H9 (cell line): ENCODE measurements at regions not wholly inside any gene's neighbourhood (a gene's known extent, or its start where the extent isn't known, plus 50 kb on each side); places are given as distances from the start of the nearest gene placed in this dataset.

Source experiments
- DNase-seq: peaks from one replicate; pipeline ENCODE4 v3.0.0-alpha.2; 2017
- H2AFZ ChIP-seq: one replicate; pipeline ENCODE4 v1.6.1; 2013; ENCODE audit warnings: mild to moderate bottlenecking, low read length, control low read depth, moderate library complexity
- H2AK5ac ChIP-seq: 2 replicates; pipeline ENCODE4 v1.6.1; 2013; ENCODE audit warnings: low read length, control low read depth, mixed read lengths; ENCODE audit not compliant: insufficient read length
- H2BK120ac ChIP-seq: one replicate; pipeline ENCODE4 v1.6.1; 2013; ENCODE audit warnings: low read depth, mild to moderate bottlenecking, low read length, control low read depth, inconsistent platforms; ENCODE audit not compliant: poor library complexity, severe bottlenecking
- H2BK12ac ChIP-seq: 2 replicates; pipeline ENCODE4 v1.6.1; 2013; ENCODE audit warnings: low read length, control low read depth, mixed read lengths, low read depth; ENCODE audit not compliant: insufficient read length
- H2BK15ac ChIP-seq: 2 replicates; pipeline ENCODE4 v1.6.1; 2013; ENCODE audit warnings: low read depth, low read length, control low read depth
- H2BK20ac ChIP-seq: one replicate; pipeline ENCODE4 v1.6.1; 2013; ENCODE audit warnings: low read depth, mild to moderate bottlenecking, low read length, control low read depth, inconsistent platforms; ENCODE audit not compliant: poor library complexity, severe bottlenecking
- H2BK5ac ChIP-seq: 2 replicates; pipeline ENCODE4 v1.6.1; 2013; ENCODE audit warnings: low read length, control low read depth, mixed read lengths; ENCODE audit not compliant: insufficient read length
- H3K14ac ChIP-seq: 2 replicates; pipeline ENCODE4 v1.6.1; 2013; ENCODE audit warnings: low read length, control low read depth; ENCODE audit not compliant: insufficient read depth
- H3K18ac ChIP-seq: 2 replicates; pipeline ENCODE4 v1.6.1; 2013; ENCODE audit warnings: low read depth, mild to moderate bottlenecking, mixed read lengths, low read length, control low read depth; ENCODE audit not compliant: insufficient read length
- H3K23ac ChIP-seq: 2 replicates; pipeline ENCODE4 v1.6.1; 2013; ENCODE audit warnings: low read length, control low read depth, mixed read lengths, low read depth; ENCODE audit not compliant: insufficient read length
- H3K23me2 ChIP-seq: 2 replicates; pipeline ENCODE4 v1.6.1; 2013; ENCODE audit warnings: low read depth, mild to moderate bottlenecking, mixed read lengths, low read length, control low read depth; ENCODE audit not compliant: insufficient read length, poor library complexity, severe bottlenecking
- H3K27ac ChIP-seq: 2 replicates; pipeline ENCODE4 v1.5.1; 2013; ENCODE audit warnings: low read length, control low read depth, mixed read lengths, low read depth; ENCODE audit not compliant: insufficient read length
- H3K27me3 ChIP-seq: 2 replicates; pipeline ENCODE4 v1.6.1; 2013; ENCODE audit warnings: low read length, control low read depth, inconsistent platforms; ENCODE audit not compliant: insufficient read depth
- H3K4ac ChIP-seq: 2 replicates; pipeline ENCODE4 v1.6.1; 2013; ENCODE audit warnings: low read depth, mild to moderate bottlenecking, control low read depth, inconsistent platforms, low read length, moderate library complexity
- H3K4me1 ChIP-seq: 2 replicates; pipeline ENCODE4 v1.6.1; 2013; ENCODE audit warnings: low read length, control low read depth, inconsistent platforms; ENCODE audit not compliant: insufficient read depth
- H3K4me2 ChIP-seq: 2 replicates; pipeline ENCODE4 v1.6.1; 2013; ENCODE audit warnings: low read length, control low read depth, mixed read lengths; ENCODE audit not compliant: insufficient read length, insufficient read depth
- H3K56ac ChIP-seq: 2 replicates; pipeline ENCODE4 v1.6.1; 2013; ENCODE audit warnings: low read depth, mild to moderate bottlenecking, mixed read lengths, low read length, control low read depth; ENCODE audit not compliant: insufficient read length
- H3K79me1 ChIP-seq: 2 replicates; pipeline ENCODE4 v1.6.1; 2013; ENCODE audit warnings: low read depth, mild to moderate bottlenecking, moderate library complexity, low read length, control low read depth, inconsistent platforms; ENCODE audit not compliant: insufficient read depth, poor library complexity, severe bottlenecking
- H3K79me2 ChIP-seq: 2 replicates; pipeline ENCODE4 v1.6.1; 2013; ENCODE audit warnings: low read length, control low read depth, inconsistent platforms; ENCODE audit not compliant: insufficient read depth
- H3K9ac ChIP-seq: 2 replicates; pipeline ENCODE4 v1.6.1; 2013; ENCODE audit warnings: low read length, control low read depth, mixed read lengths; ENCODE audit not compliant: insufficient read length; ENCODE audit errors: extremely low read depth
- H3K9me3 ChIP-seq: one replicate; pipeline ENCODE4 v1.6.1; 2013; ENCODE audit warnings: low read depth, low read length, inconsistent platforms; ENCODE audit not compliant: control insufficient read depth
- H3T11ph ChIP-seq: one replicate; pipeline ENCODE4 v1.6.1; 2013; ENCODE audit warnings: mild to moderate bottlenecking, low read length, control low read depth, inconsistent platforms
- H4K20me1 ChIP-seq: one replicate; pipeline ENCODE4 v1.6.1; 2013; ENCODE audit not compliant: control insufficient read depth, insufficient read length, insufficient read depth
- H4K5ac ChIP-seq: 2 replicates; pipeline ENCODE4 v1.6.1; 2013; ENCODE audit warnings: low read depth, mild to moderate bottlenecking, mixed read lengths, low read length, control low read depth; ENCODE audit not compliant: insufficient read length
- H4K8ac ChIP-seq: replicated peaks from 2 replicates; pipeline ENCODE4 v1.6.1; 2013; ENCODE audit warnings: low read length, control low read depth, mixed read lengths, low read depth; ENCODE audit not compliant: insufficient read length
- H4K91ac ChIP-seq: 2 replicates; pipeline ENCODE4 v1.6.1; 2013; ENCODE audit warnings: low read depth, mild to moderate bottlenecking, moderate library complexity, mixed read lengths, low read length, control low read depth; ENCODE audit not compliant: insufficient read length
- H3K27ac Mint-ChIP-seq, 3 experiments: 2 replicates in 2 of 3; 3 replicates in 1 of 3; pipeline ENCODE4 v1.8.0; 2020 to 2021; ENCODE audit warnings: mixed read lengths in 3 of 3, mild to moderate bottlenecking in 1 of 3, moderate library complexity in 1 of 3
- H3K27me3 Mint-ChIP-seq: 2 replicates; pipeline ENCODE4 v1.8.0; 2021; ENCODE audit warnings: low read depth, mild to moderate bottlenecking, moderate library complexity, mixed read lengths
- H3K36me3 Mint-ChIP-seq, 3 experiments: 2 replicates in 2 of 3; 3 replicates in 1 of 3; pipeline ENCODE4 v1.8.0; 2020 to 2021; ENCODE audit warnings: low read depth in 3 of 3, mixed read lengths in 3 of 3; ENCODE audit not compliant: insufficient read depth in 1 of 3
- H3K4me1 Mint-ChIP-seq, 2 experiments: 2 replicates each; pipeline ENCODE4 v1.8.0; 2020; ENCODE audit warnings: mixed read lengths in 2 of 2
- H3K4me3 Mint-ChIP-seq, 2 experiments: 2 replicates in 1 of 2; 3 replicates in 1 of 2; pipeline ENCODE4 v1.8.0; 2020 to 2021; ENCODE audit warnings: mild to moderate bottlenecking in 2 of 2, mixed read lengths in 2 of 2, moderate library complexity in 1 of 2
- H3K9me3 Mint-ChIP-seq, 2 experiments: 2 replicates in 1 of 2; 3 replicates in 1 of 2; pipeline ENCODE4 v1.8.0; 2020; ENCODE audit warnings: mild to moderate bottlenecking in 2 of 2, mixed read lengths in 2 of 2, moderate library complexity in 1 of 2
- WGBS: extraction: QIAGEN DNeasy Blood & Tissue Kit; methylation state at CpG from one replicate; pipeline ENCODE4 v1.1.7; 2013; ENCODE audit warnings: missing lambda C conversion rate, low lambda C conversion rate, mixed read lengths; ENCODE audit not compliant: insufficient read length; ENCODE audit errors: extremely low coverage; 5-methylcytosine and 5-hydroxymethylcytosine counted together
- TF ChIP-seq, protein P1 (sequence below): fragments of 200-600 bp; sonication (generic); conservative IDR thresholded peaks from 3 replicates; pipeline ENCODE4 v1.8.0; 2021; ENCODE audit warnings: antibody characterized with exemption, mild to moderate bottlenecking

DNA sequence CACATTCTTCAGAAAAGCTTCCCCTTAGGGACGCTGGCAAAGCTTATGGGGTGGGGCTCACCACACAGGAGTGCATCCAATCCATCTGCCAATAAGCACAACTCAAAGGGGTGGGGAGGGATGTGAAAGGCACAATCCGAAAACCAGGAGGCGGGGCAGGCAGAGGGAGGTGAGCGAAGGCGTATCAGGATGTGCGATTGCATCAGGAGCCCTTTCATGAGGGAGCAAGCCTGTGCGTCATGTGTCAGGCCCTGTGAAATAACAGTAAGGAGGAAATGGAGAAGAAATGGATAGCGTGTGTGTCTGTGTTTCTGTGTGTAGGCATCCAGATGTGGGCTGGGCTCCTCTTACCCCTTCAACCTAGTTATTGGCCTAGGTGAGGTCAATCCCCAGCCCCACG, 382.4 kb upstream of the CDH4 start:
- Mint-ChIP-seq H3K27me3 (peaks cover 19% of the 10 kb centered on the region), H3K4me1 (peaks cover 5 to 10% of the 10 kb centered on the region in 2 experiments; a peak in 2 of 4 replicates), H3K36me3 (no peaks in the 10 kb centered on the region), H3K4me3 (no peak overlapping the region), H3K9me3 (no peaks in the 10 kb centered on the region), H3K27ac (no peak overlapping the region)
- Histone ChIP-seq H3K9ac (no peak overlapping the region), H2BK15ac (no peak overlapping the region), H3K56ac (no peak overlapping the region), H3T11ph (no peak overlapping the region), H2BK120ac (no peak overlapping the region), H3K4ac (no peak overlapping the region), H4K20me1 (no peaks in the 10 kb centered on the region), H3K4me2 (no peak overlapping the region), H2BK20ac (no peak overlapping the region), H3K14ac (no peak overlapping the region), H3K79me2 (no peaks in the 10 kb centered on the region), H3K27me3 (no peaks in the 10 kb centered on the region), H2BK12ac (no peak overlapping the region), H2AK5ac (no peak overlapping the region), H3K18ac (no peak overlapping the region), H3K9me3 (no peaks in the 10 kb centered on the region), H3K23ac (no peak overlapping the region), H3K4me1 (no peaks in the 10 kb centered on the region), H3K27ac (no peak overlapping the region), H4K91ac (no peak overlapping the region), H2AFZ (no peak overlapping the region), H3K23me2 (no peaks in the 10 kb centered on the region), H4K5ac (no peak overlapping the region), H3K79me1 (no peaks in the 10 kb centered on the region), H2BK5ac (no peak overlapping the region), H4K8ac (peak overlapping the region; percentile 17)
- TF ChIP-seq, protein P1, sequence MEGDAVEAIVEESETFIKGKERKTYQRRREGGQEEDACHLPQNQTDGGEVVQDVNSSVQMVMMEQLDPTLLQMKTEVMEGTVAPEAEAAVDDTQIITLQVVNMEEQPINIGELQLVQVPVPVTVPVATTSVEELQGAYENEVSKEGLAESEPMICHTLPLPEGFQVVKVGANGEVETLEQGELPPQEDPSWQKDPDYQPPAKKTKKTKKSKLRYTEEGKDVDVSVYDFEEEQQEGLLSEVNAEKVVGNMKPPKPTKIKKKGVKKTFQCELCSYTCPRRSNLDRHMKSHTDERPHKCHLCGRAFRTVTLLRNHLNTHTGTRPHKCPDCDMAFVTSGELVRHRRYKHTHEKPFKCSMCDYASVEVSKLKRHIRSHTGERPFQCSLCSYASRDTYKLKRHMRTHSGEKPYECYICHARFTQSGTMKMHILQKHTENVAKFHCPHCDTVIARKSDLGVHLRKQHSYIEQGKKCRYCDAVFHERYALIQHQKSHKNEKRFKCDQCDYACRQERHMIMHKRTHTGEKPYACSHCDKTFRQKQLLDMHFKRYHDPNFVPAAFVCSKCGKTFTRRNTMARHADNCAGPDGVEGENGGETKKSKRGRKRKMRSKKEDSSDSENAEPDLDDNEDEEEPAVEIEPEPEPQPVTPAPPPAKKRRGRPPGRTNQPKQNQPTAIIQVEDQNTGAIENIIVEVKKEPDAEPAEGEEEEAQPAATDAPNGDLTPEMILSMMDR, result no peak
- no CpG with 5 or more reads among the region's 9 CpGs for whole genome bisulfite sequencing
- DNase-seq, result no peak
